Adrenal gland (tissue), 5 donors: ENCODE measurements at regions not wholly inside any gene's neighbourhood (a gene's known extent, or its start where the extent isn't known, plus 50 kb on each side); places are given as distances from the start of the nearest gene placed in this dataset.

Experiments used
- POLR2A ChIP-seq, 2 donors: fragments of 450-650 bp; IDR thresholded peaks; one replicate each; pipeline ENCODE4 v1.6.1; 2017; ENCODE audit warnings: antibody characterized with exemption in 2 of 2, mild to moderate bottlenecking in 2 of 2, moderate library complexity in 1 of 2
- TF ChIP-seq, protein P1 (sequence below), 6 experiments: fragments of 450-650 bp in 4 of 6; fragments of 200-600 bp in 2 of 6; sonication (generic) in 1 of 6; IDR thresholded peaks; 1 replicate in 5 of 6; 2 replicates in 1 of 6; pipeline versions ENCODE4 v1.5.1 to v1.8.0; 2016 to 2021; ENCODE audit warnings: antibody characterized with exemption in 6 of 6, mild to moderate bottlenecking in 2 of 6, moderate library complexity in 1 of 6
- donor health status: DM: no; HTN: no; CAD: no.

DNA sequence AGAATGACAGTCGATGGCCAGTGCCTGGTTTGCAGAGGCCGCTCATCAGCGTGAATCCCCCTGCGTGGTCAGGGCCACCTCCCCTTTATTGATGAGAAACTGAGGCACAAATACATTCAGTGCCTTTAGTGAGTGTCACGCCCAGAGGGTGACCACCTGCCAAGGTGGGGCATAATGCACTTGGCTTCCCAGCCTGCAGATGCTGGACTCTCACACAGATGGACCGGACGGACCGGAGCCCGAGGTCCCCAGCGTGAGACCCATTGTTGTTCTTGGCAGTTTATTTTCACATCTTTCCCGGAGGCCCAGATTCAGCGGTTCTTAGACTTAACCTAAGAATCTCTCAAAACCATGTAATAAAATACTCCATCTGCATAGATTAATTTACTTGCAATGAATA, 74.4 kb downstream of the YTHDF1 start:
- no peak for TF ChIP-seq POLR2A (IDR thresholded peaks at IDR 0.05)
- TF ChIP-seq, protein P1, sequence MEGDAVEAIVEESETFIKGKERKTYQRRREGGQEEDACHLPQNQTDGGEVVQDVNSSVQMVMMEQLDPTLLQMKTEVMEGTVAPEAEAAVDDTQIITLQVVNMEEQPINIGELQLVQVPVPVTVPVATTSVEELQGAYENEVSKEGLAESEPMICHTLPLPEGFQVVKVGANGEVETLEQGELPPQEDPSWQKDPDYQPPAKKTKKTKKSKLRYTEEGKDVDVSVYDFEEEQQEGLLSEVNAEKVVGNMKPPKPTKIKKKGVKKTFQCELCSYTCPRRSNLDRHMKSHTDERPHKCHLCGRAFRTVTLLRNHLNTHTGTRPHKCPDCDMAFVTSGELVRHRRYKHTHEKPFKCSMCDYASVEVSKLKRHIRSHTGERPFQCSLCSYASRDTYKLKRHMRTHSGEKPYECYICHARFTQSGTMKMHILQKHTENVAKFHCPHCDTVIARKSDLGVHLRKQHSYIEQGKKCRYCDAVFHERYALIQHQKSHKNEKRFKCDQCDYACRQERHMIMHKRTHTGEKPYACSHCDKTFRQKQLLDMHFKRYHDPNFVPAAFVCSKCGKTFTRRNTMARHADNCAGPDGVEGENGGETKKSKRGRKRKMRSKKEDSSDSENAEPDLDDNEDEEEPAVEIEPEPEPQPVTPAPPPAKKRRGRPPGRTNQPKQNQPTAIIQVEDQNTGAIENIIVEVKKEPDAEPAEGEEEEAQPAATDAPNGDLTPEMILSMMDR (IDR thresholded peaks at IDR 0.05), result no peak
